Sigmoid colon (tissue), 4 donors: ENCODE measurements at regions not wholly inside any gene's neighbourhood (a gene's known extent, or its start where the extent isn't known, plus 50 kb on each side); places are given as distances from the start of the nearest gene placed in this dataset.

Experiments
- CTCF ChIP-seq, 4 experiments: fragments of 450-650 bp in 3 of 4; fragments of 200-600 bp in 1 of 4; IDR thresholded peaks; one replicate each; pipeline ENCODE4 v1.5.1; 2016 to 2019; ENCODE audit warnings: antibody characterized with exemption in 4 of 4, mild to moderate bottlenecking in 3 of 4, moderate library complexity in 2 of 4
- EP300 ChIP-seq, 4 donors: sonication (generic); formaldehyde crosslinking; IDR thresholded peaks; one replicate each; pipeline ENCODE4 v1.6.1; 2017; ENCODE audit warnings: antibody characterized with exemption in 4 of 4
- POLR2A ChIP-seq, 2 donors: fragments of 450-650 bp; IDR thresholded peaks; one replicate each; pipeline ENCODE4 v1.6.1; 2016; ENCODE audit warnings: antibody characterized with exemption in 2 of 2, mild to moderate bottlenecking in 2 of 2, moderate library complexity in 2 of 2

GRCh38 chr17:77010667-77011066 lies 130.1 kb upstream of the SEC14L1 start:
- TF ChIP-seq CTCF (IDR thresholded peaks at IDR 0.05) (no peak), POLR2A (IDR thresholded peaks at IDR 0.05) (no peak), EP300 (IDR thresholded peaks at IDR 0.05) (no peak)
